HuH-7 (cell line): ENCODE measurements at regions not wholly inside any gene's neighbourhood (a gene's known extent, or its start where the extent isn't known, plus 50 kb on each side); places are given as distances from the start of the nearest gene placed in this dataset.
A peak's percentile ranks its signal among the peaks of the same experiment; 100 is the strongest.
"Not testable (repeated sequence)": the region's sequence is repeated elsewhere in the genome, so short reads cannot be mapped to it uniquely, and the experiment has no call there.

ENCODE experiments used
- DNase-seq: peaks from one replicate; pipeline ENCODE4 v3.0.0; 2011; ENCODE audit warnings: low spot score

GRCh38 chr11:116666673-116667249 is 106.0 kb downstream of the BUD13 start:
- DNase-seq = not testable (repeated sequence)

- DNase-seq = no peak
Measured at GRCh38 chr11:116665523-116665922, 107.3 kb downstream of the BUD13 start.

- DNase-seq = peak; percentile 18
Measured at GRCh38 chr11:116661056-116661455, 111.7 kb downstream of the BUD13 start.

- no peak for DNase-seq
Measured at GRCh38 chr11:116660011-116660410, 112.8 kb downstream of the BUD13 start.

GRCh38 chr11:116658876-116659535 is 113.8 kb downstream of the BUD13 start:
- DNase-seq = no peak

- DNase-seq = no peak
Measured at GRCh38 chr11:116657842-116658825, 114.7 kb downstream of the BUD13 start.

- no peak for DNase-seq
Measured at GRCh38 chr11:116656011-116656410, 116.8 kb downstream of the BUD13 start.

GRCh38 chr11:116654526-116654925 is 118.3 kb downstream of the BUD13 start:
- no peak for DNase-seq

GRCh38 chr11:116653206-116653605 is 119.6 kb downstream of the BUD13 start:
- no peak for DNase-seq

- DNase-seq = no peak
Measured at GRCh38 chr11:116651737-116652237, 121.0 kb downstream of the BUD13 start.

- no peak for DNase-seq
Measured at GRCh38 chr11:116651098-116651736, 121.6 kb downstream of the BUD13 start.

GRCh38 chr11:116650052-116650451 is 122.7 kb downstream of the BUD13 start:
- no peak for DNase-seq

- DNase-seq = no peak
Measured at GRCh38 chr11:116649268-116649667, 123.5 kb downstream of the BUD13 start.

GRCh38 chr11:116648247-116649174 is 124.3 kb downstream of the BUD13 start:
- DNase-seq = no peak

GRCh38 chr11:116647305-116648080 is 125.3 kb downstream of the BUD13 start:
- no peak for DNase-seq

GRCh38 chr11:116646191-116646590 is 126.6 kb downstream of the BUD13 start:
- no peak for DNase-seq

- DNase-seq = no peak
Measured at GRCh38 chr11:116644941-116645305, 127.9 kb downstream of the BUD13 start.

GRCh38 chr11:116644201-116644940 is 128.4 kb downstream of the BUD13 start:
- no peak for DNase-seq

GRCh38 chr11:116643521-116643920 is 129.3 kb downstream of the BUD13 start:
- DNase-seq = no peak

GRCh38 chr11:116642902-116643301 is 129.9 kb downstream of the BUD13 start:
- DNase-seq = no peak
